MM.1S (cell line): ENCODE measurements at regions not wholly inside any gene's neighbourhood (a gene's known extent, or its start where the extent isn't known, plus 50 kb on each side); places are given as distances from the start of the nearest gene placed in this dataset.

Experiments
- DNase-seq: peaks from one replicate; pipeline ENCODE4 v3.0.0-alpha.2; 2015
- H2AFZ ChIP-seq: fragments of 300-600 bp; sonication (generic); 2 replicates; pipeline ENCODE4 v1.6.0; 2016; ENCODE audit warnings: antibody characterized with exemption, low read length
- H3F3A ChIP-seq: fragments of 300-600 bp; sonication (generic); 2 replicates; pipeline ENCODE4 v1.6.1; 2016; ENCODE audit warnings: mild to moderate bottlenecking, antibody characterized with exemption, low read length, moderate library complexity, mixed read lengths; ENCODE audit not compliant: insufficient read depth
- H3K27ac ChIP-seq: fragments of 300-600 bp; sonication (generic); 2 replicates; pipeline ENCODE4 v1.5.1; 2016; ENCODE audit warnings: mild to moderate bottlenecking, low read length
- H3K27me3 ChIP-seq: fragments of 300-600 bp; sonication (generic); replicated peaks from 2 replicates; pipeline ENCODE4 v1.6.0; 2016; ENCODE audit warnings: low read length; ENCODE audit not compliant: insufficient read depth
- H3K36me3 ChIP-seq: fragments of 300-600 bp; sonication (generic); replicated peaks from 2 replicates; pipeline ENCODE4 v1.6.1; 2016; ENCODE audit warnings: mild to moderate bottlenecking, low read length, mixed read lengths; ENCODE audit not compliant: insufficient read depth
- H3K4me1 ChIP-seq: fragments of 300-600 bp; sonication (generic); 2 replicates; pipeline ENCODE4 v1.6.1; 2016; ENCODE audit warnings: low read length, mixed read lengths
- H3K4me2 ChIP-seq: fragments of 300-600 bp; sonication (generic); 2 replicates; pipeline ENCODE4 v1.6.0; 2016; ENCODE audit warnings: low read depth, low read length
- H3K4me3 ChIP-seq: fragments of 300-600 bp; sonication (generic); 2 replicates; pipeline ENCODE4 v1.5.1; 2016; ENCODE audit warnings: low read length, mixed read lengths
- H3K79me2 ChIP-seq: fragments of 300-600 bp; sonication (generic); 2 replicates; pipeline ENCODE4 v1.6.1; 2016; ENCODE audit warnings: mixed run types, low read length, mixed read lengths
- H3K9ac ChIP-seq: fragments of 300-600 bp; sonication (generic); 2 replicates; pipeline ENCODE4 v1.6.1; 2016; ENCODE audit warnings: low read length, mixed read lengths
- H3K9me2 ChIP-seq: fragments of 300-600 bp; sonication (generic); replicated peaks from 2 replicates; pipeline ENCODE4 v1.6.1; 2016; ENCODE audit warnings: mild to moderate bottlenecking, low read length, mixed read lengths; ENCODE audit not compliant: insufficient read depth
- H3K9me3 ChIP-seq: fragments of 300-600 bp; sonication (generic); replicated peaks from 2 replicates; pipeline ENCODE4 v1.6.1; 2016; ENCODE audit warnings: mild to moderate bottlenecking, low read length, mixed read lengths; ENCODE audit not compliant: insufficient read depth
- H4K20me1 ChIP-seq: fragments of 300-600 bp; sonication (generic); 2 replicates; pipeline ENCODE4 v1.6.1; 2016; ENCODE audit warnings: mild to moderate bottlenecking, low read length, moderate library complexity, mixed read lengths; ENCODE audit not compliant: insufficient read depth
- CTCF ChIP-seq: fragments of 300-600 bp; sonication (generic); IDR thresholded peaks from 2 replicates; pipeline ENCODE4 v1.5.1; 2016; ENCODE audit warnings: antibody characterized with exemption, low read length, mixed read lengths
- EZH2 ChIP-seq: fragments of 300-600 bp; sonication (generic); optimal IDR thresholded peaks from 2 replicates; pipeline ENCODE3; 2017; ENCODE audit warnings: low read depth, mild to moderate bottlenecking, antibody characterized with exemption, low read length, mixed read lengths
- EZH2phosphoT487 ChIP-seq: fragments of 300-600 bp; sonication (generic); IDR thresholded peaks from 2 replicates; pipeline ENCODE4 v1.6.1; 2018; ENCODE audit warnings: antibody characterized with exemption, low read length

GRCh38 chr1:4050998-4051397 is 150.9 kb upstream of the C1orf174 start:
- TF ChIP-seq EZH2 (no peak), EZH2phosphoT487 (no peak), CTCF (no peak)
- Histone ChIP-seq H3K4me3 (no peak overlapping the region), H3K27me3 (peaks cover 84% of the 10 kb centered on the region), H3K36me3 (no peaks in the 10 kb centered on the region), H3K4me2 (no peak overlapping the region), H3K4me1 (no peaks in the 10 kb centered on the region), H3K9me2 (no peaks in the 10 kb centered on the region), H3K27ac (no peak overlapping the region), H3K79me2 (no peaks in the 10 kb centered on the region), H4K20me1 (no peaks in the 10 kb centered on the region), H3F3A (no peaks in the 10 kb centered on the region), H3K9ac (no peak overlapping the region), H2AFZ (no peak overlapping the region), H3K9me3 (no peaks in the 10 kb centered on the region)
- no peak for DNase-seq

GRCh38 chr1:4052657-4053056 is 152.6 kb upstream of the C1orf174 start:
- Histone ChIP-seq H3K27ac (no peak overlapping the region), H3K4me3 (no peak overlapping the region), H3K36me3 (no peaks in the 10 kb centered on the region), H3K9me2 (no peaks in the 10 kb centered on the region), H3K4me1 (no peaks in the 10 kb centered on the region), H3F3A (no peaks in the 10 kb centered on the region), H2AFZ (no peak overlapping the region), H3K9ac (no peak overlapping the region), H3K79me2 (no peaks in the 10 kb centered on the region), H3K4me2 (no peak overlapping the region), H3K9me3 (no peaks in the 10 kb centered on the region), H4K20me1 (no peaks in the 10 kb centered on the region), H3K27me3 (peaks cover 84% of the 10 kb centered on the region)
- no peak for DNase-seq
- TF ChIP-seq EZH2 (no peak), EZH2phosphoT487 (no peak), CTCF (no peak)

DNA sequence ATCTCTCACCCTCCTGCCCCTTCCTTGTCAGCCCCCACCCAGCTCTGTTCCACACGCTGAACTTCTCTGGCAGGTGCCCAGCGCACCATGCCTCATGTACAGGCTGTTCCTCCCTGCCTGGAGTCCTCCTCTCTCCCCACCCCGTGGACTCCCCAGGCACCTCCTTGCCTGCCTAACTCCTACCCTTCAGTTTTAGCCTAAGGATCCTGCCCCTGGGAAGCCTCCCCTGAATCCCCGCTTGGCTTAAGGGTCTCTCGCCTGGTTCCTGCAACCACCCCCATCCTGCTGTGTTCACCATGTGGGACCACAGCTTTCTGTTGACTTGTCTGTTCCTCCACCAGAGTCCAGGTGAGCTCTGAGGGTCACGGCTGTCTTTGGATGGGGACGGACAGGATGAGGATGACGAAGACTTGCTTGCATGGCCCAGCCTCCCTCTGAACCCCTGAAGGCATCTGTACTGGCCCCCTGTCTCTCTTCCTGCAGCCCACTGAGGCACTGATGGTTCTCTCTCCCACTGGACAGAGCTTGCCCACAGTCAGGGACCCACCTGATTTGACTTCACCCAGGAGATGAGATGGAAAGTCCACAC is 153.2 kb upstream of the C1orf174 start:
- H3K9me3 ChIP-seq, result no peaks in the 10 kb centered on the region
- H3F3A ChIP-seq, result no peaks in the 10 kb centered on the region
- TF ChIP-seq EZH2, result no peak
- TF ChIP-seq EZH2phosphoT487, result no peak
- TF ChIP-seq CTCF, result no peak
- no peak overlapping the region for H3K4me2 ChIP-seq
- H2AFZ ChIP-seq, result no peak overlapping the region
- no peaks in the 10 kb centered on the region for H4K20me1 ChIP-seq
- H3K9me2 ChIP-seq, result no peaks in the 10 kb centered on the region
- no peak for DNase-seq
- no peaks in the 10 kb centered on the region for H3K79me2 ChIP-seq
- no peak overlapping the region for H3K9ac ChIP-seq
- peaks cover 85% of the 10 kb centered on the region for H3K27me3 ChIP-seq
- no peak overlapping the region for H3K27ac ChIP-seq
- no peak overlapping the region for H3K4me3 ChIP-seq
- H3K4me1 ChIP-seq, result no peaks in the 10 kb centered on the region
- no peaks in the 10 kb centered on the region for H3K36me3 ChIP-seq
